ENCODE measurements at regions not wholly inside any gene's neighbourhood (a gene's known extent, or its start where the extent isn't known, plus 50 kb on each side); places are given as distances from the start of the nearest gene placed in this dataset.

GRCh38 chr13:69551193-69551592 lies 556.4 kb upstream of the ATXN8OS start:
- TF ChIP-seq POLR2A (IDR thresholded peaks at IDR 0.05; ENCODE audit: low read depth, low read length) (no peak), POLR2AphosphoS5 (IDR thresholded peaks at IDR 0.05; ENCODE audit: low read depth, low read length) (no peak), SPI1 (IDR thresholded peaks at IDR 0.05; ENCODE audit: low read depth, low read length) (no peak), TAF1 (IDR thresholded peaks at IDR 0.05; ENCODE audit: low read depth, low read length) (no peak)
